T-helper 2 cell treated with Interferon-gamma antibody and Interleukin-4, amounts not matched to agents 100 ng/mL and 5 ng/mL, for 36 hours (primary cell): ENCODE measurements at regions not wholly inside any gene's neighbourhood (a gene's known extent, or its start where the extent isn't known, plus 50 kb on each side); places are given as distances from the start of the nearest gene placed in this dataset.

Experiments used
- intact Hi-C: fragments of 100-400 bp; cut with micrococcal nuclease; formaldehyde crosslinking; loops from one replicate; pipeline ENCODE4 v1.15.1; 2023

DNA sequence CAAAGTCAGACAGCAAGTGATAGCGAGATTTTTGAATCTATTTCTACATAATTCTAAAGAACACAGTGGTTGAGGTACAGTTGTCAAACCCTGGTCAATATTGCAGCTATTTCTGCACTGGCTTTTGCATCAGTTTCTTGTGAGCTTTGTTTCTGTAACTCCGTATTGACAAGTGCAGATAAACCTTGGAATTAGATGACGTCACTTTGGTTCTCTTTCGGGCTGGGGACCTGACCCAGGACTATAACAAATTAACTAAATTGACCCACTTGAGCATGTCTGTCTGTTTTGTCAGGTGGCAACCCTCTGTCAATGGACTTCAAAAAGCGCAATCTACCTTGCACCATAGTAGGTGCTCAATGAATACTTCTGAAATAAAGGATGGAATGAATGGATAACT is 418.4 kb upstream of the SGCD start:
- intact Hi-C loops = no loop called here

DNA sequence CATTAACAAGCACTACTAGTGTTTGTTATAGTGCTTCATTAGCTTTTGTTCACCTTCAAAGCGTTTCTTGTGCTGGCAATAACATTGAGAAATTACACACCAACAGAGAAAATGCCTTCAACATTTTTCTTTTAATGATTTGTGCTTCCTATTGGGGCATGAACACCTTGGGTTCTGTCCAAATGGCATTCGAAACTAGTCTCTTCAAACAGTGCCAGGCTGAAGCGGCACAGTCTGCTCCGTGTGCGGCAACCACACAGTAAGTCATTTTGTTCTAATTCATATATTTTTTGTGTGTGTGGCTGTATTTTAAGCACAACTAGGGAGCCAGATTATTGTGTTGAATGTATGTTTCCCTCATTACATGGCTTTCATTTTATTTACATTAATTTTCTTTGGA is 414.7 kb upstream of the SGCD start:
- intact Hi-C loops = no loop called here

DNA sequence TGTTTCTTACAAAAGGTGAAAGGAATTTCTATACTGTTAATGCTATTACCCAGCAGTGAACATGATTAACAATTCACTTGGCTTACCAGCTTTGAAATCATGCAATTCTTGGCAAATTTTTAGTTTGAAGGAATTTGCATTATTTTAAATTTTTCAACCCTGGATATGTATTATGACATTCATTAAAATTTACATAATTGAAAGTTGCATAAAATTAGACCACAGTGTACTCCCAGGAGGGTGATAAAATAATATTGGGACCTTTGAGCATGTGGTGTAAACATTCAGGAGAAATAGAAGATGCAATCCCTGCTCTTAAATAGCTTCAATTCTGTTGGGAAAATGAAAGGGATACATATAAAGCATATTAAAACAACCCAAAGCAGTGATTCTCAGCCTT is 412.2 kb upstream of the SGCD start:
- intact Hi-C loops = no loop called here

DNA sequence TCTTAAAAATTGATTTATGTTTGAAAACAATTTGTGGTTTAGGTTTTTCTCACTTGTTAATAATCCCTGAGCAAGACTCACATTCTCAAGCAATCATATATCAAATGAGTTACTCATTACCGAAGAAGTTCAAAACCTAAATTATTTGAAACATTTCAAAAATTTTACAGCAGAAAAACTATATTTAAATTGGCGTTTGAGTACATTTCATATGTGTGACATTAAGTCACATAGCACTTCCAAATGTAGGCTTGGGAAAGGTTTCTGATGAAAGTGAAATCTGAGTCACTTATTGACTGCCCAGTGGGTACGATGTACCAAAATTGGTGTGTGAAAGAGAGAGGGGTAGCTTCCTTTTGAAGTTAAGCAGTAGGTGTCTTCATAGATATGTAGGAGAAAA is 411.4 kb upstream of the SGCD start:
- intact Hi-C loops = no loop called here

DNA sequence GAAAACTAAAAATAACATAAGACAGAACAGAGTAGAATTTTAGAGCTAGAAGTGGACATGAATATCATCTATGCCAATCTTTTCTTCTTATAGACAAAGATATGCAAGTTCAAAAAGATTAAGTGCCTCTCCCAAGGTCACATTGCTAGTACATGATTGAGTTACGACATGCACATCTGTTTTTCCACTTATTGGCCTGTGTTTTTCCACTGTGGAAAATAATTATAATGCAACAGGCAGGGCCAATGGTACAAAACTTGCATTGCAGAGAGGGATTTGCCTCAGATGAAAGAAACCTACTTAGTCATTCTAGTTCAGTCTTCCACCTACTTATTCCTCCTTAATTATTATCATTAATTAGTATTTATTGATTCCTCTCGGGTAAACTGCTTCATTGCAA is 407.8 kb upstream of the SGCD start:
- intact Hi-C loops = no loop called here

DNA sequence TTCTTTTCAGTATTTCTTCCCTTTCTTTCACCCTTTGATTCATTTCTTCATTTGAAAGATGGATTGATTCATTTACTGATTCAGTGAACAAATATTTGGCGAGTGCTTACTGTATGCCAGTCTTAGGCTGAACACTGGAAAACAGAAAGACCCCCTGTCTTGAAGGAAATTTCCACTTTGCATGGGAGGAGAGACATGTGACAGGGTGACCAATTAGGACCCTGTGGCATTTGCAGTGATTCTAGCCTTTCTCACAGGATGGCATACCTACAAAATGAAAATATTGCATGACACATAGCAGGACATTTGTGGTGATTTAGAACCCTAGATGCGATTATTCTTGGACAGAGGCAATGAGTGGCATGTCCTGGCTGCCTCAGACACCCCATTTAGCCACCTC is 407.2 kb upstream of the SGCD start:
- intact Hi-C loops = no loop called here

DNA sequence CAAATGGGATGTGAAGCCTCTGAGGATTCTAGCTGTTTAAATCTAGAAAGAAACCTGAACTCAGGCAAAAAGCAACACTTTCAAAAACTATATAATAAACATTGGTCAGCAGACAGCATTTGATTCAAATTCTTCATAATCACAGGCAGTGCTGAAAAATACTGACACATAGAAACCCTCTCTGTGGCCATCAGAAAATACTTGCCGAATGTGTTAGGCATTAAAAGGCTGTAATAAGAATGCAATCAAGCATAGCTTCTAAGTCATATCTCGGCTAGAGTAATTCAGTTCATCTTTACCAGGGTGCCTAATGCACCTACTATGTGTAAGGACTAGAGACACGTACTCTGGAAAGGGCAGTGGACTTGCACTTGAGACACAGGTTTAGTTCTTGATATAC is 405.3 kb upstream of the SGCD start:
- intact Hi-C loops = no loop called here

DNA sequence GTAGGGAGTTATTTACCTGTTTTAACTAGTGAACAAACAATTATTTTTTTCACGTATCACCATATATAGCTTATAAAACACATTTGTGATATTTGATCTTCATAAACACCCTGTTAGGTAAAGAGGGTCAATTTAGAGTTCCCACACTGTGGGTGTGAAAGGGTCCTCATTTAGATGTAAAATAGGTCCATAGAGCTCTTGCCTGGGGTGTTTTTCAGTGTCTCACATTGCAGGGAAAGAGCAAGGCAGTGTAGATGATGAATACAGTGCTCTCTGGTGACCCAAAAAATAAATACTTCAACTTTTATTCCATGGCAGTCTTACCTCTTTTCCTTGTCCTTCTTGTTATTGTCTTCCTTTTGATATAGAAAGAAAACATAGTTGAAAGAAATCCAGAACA is 403.2 kb upstream of the SGCD start:
- intact Hi-C loops = no loop called here

DNA sequence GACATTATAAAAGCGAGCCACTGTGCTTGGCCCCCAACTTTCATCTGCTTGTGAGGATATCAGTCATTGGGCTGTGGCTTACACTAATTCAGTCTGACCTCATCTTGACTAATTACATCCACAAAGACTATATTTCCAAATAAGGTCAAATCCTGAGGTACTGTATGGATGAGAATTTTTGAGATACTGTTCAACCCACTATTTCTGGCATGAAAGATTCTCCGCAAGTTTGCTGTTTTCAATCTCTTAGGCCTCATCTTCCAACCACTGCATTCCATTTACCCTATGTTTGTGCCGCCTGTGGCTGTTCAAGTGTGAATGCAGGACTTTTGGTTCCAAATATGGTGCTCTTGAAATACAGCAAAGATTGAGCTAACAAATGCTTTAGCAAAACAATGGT is 400.9 kb upstream of the SGCD start:
- intact Hi-C loops = no loop called here

DNA sequence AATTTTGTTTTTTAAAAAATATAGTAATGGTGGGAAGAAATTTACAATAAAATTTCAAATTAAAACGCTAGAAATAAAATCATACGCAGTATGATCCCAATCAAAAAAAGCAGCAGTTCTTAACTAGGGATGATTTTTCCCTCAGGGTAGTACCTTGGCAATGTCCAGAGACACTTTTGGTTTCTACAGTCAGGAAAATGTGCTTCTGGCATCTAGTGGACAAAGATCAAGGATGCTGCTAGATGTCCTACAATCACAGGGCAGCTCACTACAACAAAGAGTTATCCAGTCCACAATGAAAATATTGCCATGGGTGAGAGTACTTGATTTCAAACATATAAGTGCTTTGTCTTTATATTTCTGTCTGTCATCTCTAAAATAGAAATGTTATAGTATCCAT is 400.2 kb upstream of the SGCD start:
- intact Hi-C loops = no loop called here

DNA sequence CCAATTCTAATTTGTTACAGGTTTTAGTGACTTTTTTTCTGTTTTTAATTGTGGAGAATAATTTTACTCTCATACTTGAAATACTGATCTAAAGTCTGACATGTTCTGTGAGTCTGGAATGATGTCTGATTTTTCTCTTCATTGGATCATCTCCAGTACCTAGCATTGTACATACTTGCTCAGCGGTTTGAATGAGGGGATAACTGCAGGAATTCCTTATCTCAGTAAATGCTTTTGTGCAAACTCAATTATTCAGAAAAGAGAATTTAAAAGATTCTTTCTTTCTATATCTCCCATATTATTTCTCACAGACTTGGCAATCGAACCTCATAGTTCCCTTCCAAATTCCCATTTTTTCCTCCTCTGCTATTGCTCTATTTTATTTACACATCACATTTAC is 397.9 kb upstream of the SGCD start:
- intact Hi-C loops = no loop called here

DNA sequence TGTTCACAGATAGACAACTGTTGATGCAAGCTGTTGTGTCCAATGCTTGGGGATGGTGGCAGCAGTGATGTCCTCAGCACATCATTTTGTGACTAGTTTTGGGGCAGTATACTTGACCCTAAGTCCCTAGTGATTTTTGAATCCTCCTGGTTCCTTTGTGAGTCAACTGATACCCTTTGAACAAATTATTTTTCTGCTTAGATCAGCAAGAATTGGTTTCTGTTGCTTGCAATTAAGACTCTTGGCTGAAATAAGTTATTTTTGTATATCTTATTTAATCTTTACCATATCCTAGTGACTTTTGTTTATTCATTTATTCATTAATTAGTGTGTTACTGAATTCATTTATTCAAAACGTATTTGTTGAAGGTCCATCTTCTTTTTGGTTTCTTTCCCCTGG is 392.0 kb upstream of the SGCD start:
- intact Hi-C loops = no loop called here

DNA sequence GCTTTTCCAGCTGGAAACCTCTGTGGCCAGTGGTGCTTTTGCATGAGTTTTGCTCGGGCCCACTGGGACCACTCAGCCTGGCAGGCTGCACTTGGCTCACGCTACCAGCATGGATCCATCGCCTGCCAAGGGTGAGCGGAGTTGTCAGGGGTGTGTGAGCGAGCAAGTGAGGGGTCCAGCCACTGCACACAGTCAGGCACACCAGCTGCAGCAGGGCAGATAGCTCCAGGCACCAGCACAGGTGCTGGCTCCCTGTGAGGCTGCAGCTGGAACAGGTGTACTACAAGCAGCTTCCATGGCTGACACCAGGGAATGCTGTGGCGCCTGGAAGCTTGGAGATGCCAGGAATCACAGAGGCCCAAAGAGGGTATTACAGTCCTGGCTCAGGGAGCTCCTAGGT is 391.2 kb upstream of the SGCD start:
- intact Hi-C loops = no loop called here

DNA sequence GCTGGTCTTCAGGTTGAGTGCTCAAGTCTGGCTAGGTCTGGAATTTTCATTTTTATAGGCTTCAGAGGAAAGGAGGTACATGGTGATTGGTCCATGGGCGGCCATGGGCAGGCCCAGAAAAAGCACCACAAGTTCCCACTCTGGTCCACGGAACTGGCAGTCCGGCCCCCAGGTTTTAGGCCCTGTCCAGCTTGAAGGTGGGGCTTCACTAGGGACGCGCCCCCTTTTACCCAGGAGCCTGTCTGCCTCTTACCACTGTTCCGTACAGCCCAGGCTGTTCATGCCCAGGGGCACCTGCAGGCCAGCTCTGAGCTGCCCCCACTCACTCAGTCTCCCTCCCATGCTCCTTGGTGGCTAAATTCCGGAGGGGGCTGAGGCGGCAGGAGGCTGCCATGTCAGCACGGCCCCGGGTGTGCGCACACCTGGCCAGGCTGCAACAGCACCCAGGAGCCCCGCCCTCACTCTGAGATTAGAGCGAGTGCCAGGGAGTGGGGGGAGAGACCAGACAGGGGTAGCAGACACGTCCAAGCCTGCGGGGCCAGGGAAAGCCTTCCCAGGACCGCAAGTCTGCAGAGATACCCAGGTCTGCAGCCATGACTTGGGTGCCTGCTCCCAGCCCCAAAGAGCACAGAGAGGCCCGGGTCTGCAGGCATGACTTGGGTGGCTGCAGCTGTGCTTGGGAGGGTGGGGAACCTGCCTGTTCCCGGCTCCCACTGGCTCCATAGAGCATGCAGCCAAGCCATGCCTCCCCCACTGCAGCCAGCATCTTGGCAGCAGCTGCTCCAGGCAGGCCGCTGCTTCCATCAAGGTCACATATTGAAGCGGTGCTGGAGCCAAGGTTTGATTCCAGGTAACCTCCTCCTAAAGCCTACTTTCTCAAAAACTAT is 390.2 kb upstream of the SGCD start:
- intact Hi-C loops = no loop called here

DNA sequence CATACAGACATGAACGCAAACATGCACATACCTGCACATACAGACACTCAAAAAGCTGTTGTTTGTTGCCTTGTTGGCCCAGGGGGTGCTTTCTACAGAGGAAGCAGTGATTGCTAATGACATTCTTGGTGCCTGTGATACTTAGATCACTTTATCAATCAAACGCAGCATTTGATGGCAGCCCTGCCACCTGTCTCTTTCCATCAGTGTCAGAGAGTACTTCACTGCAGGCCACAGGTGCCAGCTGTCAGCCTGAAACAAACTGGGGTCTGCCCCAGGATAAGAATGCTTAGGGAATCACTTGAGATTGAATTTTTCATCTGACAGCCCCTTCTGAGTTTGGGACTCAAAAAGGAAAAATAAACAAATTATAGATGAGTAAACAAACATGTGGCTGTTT is 388.9 kb upstream of the SGCD start:
- intact Hi-C loops = no loop called here

DNA sequence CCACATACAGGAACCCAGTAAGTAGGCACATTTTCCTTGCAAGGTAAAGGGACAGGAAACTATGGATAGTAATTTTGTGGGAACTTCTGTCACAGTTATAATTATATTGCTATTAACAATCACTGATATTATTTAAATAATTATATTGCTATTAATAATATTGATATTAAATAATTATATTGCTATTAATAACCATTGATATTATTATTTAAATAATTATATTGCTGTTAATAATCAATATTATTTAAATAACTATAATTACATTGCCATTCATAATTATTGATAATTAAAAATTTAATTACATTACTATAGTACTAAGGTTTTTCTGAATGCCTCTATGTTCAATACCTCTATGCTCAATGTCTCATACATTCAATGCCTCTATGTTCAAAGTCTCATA is 385.6 kb upstream of the SGCD start:
- intact Hi-C loops = loop anchor here (10.0 kb wide), 1 partner anchor 883 kb away; no protein-coding TSS in a partner anchor

DNA sequence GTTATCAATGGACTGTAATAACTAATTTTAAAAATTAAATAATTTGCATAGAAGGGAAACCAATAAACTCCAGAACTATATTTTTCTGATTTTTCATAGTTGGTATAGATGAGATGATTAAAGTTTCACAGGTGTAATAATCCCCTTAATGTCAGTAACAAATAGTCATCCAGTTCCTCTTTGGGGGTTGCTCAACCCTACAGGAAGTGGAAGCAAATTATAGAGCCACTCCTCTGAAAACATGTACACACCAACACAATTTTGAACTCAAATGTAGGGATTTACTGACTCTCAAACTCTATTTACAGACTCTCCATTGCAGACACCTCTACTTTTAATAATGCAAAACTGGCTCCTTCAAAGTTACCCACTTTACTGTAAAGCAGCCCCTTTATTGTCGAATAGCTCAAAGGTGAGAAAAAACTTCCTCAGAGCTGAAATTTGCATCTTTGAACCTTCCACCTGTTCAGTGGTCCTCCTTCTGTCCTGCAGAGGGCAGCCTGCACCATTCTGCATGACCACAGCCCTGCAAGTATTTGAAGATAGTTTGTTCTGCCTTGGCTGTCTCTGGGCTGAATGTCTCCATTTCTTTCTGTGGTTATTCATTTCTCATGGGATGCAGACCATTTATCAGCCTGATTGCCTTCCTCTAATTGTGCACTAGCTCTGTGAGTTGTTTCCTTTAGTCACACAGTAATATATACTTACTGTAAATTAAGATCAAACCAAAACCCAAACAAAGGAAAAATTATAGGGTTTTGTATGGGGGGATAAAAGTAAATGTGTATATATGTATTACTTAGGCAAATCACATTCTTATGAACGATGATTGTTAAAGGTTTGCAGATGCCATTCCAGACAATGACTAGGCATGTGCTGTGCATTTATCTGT is 383.2 kb upstream of the SGCD start:
- intact Hi-C loops = loop anchor here (2.0 to 10.0 kb wide), 3 partner anchors 881 to 1189 kb away; no protein-coding TSS in a partner anchor

DNA sequence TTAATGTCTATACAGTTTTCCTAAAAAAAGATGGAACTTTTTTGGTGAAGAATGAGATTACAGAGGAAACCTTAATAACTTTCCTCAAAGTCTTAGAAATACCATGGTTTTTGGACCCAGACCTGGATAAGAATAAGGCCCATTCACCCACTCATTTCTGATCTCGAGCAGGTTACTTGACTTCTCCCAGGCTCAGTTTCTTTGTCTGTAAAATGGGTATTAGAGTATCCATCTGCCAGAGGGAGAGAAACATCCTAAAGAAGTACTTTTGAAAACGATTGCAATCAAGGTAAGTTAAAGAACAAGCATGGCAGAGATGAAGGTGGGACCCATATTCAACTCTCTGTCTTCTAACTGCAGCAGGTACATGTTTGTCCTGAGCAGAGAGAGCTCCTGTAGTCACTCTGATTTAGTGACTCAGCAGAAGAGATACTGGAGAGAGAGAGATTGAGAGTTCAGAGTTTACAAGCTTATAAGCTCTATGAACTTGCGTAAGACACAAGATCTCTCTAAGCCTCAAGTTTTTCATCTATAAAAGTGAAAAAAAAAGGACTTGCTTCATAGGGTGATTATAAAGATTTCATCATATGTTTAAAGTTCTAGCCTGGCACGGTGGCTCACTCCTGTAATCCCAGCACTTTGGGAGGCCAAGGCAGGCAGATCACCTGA is 379.4 kb upstream of the SGCD start:
- intact Hi-C loops = loop anchor here (10.0 kb wide), 1 partner anchor 877 kb away; no protein-coding TSS in a partner anchor

DNA sequence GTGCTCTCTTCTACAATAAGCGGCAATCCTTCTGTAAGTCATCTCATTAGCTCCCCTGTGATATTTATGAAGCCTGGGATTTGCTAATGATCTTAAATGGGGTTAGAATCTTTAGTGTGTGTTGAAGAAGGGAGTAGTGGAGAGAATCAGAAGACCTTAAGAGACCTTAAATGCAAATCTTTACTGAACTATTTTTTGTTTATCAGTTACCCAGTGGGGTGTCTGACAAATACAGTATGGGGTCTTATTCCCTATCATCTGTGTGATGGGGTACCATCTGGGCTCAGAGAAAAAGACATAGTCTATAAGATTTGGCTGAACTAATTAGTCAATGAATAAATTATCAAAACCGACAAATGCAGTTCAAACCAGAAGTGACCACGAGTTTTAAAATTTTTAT is 378.4 kb upstream of the SGCD start:
- intact Hi-C loops = loop anchor here (10.0 kb wide), 1 partner anchor 876 kb away; no protein-coding TSS in a partner anchor

DNA sequence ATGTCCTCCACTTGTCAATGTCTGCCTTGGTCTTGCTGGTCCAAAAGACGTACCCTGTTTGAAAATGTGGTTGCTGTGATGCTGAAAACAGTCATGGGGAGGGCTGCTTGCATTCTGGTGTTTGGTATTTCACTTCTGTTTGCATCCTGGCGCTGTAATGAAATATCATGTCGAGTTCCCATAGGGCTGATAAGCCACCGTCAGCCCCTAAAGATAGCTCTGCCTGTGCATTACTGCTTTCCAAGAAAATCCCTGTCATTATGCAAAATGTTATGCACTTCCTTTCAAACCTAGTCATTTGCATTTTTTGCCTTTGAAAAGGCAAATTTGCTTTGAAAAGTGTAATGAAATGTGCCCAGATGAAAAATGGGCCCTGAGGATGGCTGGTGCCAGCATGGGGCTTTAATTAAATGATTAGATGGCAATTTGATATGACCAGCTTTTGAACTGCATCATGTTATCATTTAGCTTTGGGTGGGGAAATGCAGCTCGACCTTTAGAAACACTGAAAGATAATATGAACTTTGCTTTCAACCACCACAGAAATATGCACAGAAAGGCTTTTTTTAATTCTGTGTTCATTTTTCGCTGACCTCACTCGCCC is 374.4 kb upstream of the SGCD start:
- intact Hi-C loops = no loop called here

DNA sequence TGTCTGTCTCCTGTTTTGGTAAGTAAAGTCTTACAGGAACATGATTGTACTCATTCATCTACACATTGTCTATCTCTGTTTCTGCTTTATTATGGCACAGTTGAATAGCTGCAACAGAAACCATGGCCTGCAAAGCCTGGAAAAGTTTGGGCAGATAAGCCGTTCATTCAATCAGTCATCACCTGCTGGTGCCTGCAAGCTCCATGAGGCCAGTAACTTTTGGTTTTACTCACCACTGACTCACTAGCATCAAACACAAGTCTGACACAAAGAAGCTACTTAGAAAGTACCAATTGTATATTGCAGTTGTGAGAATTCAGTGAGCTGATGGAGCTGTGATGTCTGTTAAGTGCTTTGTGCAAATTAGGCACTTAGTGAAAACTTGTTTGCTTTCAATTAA is 373.6 kb upstream of the SGCD start:
- intact Hi-C loops = no loop called here
